ENCODE measurements at regions not wholly inside any gene's neighbourhood (a gene's known extent, or its start where the extent isn't known, plus 50 kb on each side); places are given as distances from the start of the nearest gene placed in this dataset.
"Not testable (repeated sequence)": the region's sequence is repeated elsewhere in the genome, so short reads cannot be mapped to it uniquely, and the experiment has no call there.

DNA sequence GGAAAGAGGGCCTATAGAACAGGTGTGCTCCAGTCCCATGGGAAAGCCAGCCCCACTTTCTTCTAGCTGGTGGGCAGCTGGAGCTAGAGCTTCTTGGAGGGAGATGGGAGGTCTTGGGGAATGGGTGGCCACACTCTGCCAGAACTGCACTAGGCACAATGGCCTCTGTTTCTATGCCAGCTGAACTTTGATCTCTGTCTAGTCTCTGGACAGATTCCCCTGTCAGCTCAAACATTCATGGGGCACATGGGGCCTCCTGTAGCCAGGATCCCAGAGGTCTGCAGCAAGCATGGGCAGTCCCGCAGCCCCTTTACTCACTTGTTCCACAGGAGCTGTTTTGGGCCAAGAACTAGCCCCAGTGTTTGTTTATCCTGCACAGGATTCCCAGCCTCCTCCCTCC is 591.3 kb upstream of the HS3ST5 start:
- DNase-seq (ENCODE audit: low spot score): no peak

DNA sequence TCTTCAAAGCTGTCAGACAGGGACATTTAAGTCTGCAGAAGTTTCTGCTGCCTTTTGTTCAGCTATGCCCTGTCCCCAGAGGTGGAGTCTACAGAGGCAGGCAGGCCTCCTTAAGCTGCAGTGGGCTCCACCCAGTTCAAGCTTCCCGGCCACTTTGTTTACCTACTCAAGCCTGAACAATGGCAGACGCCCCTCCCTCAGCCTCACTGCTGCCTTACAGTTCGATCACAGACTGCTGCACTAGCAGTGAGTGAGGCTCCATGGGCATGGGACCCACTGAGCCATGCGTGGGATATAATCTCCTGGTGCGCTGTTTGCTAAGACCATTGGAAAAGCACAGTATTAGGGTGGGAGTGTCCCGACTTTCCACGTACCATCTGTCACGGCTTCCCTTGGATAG is 585.9 kb upstream of the HS3ST5 start:
- not testable (repeated sequence) for DNase-seq (ENCODE audit: low spot score)

DNA sequence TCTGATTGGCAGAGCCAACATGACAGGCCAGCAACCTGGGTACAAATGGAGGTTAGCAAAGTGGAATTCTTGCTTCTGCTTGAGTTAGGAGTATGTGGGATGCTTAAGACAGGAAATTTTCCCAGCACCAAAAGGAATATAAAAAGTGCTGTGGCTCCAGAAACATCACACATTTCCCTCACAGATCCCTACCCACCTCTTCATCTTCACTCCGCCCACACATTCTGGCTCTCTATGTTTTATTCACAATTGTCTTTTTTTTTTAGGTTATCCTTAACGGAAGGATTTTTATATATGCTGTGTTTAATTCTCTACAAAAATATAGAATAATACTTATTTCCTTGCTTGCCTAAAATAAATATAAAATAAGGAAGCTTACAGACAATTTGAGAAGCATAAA is 563.3 kb upstream of the HS3ST5 start:
- no peak for DNase-seq (ENCODE audit: low spot score)

DNA sequence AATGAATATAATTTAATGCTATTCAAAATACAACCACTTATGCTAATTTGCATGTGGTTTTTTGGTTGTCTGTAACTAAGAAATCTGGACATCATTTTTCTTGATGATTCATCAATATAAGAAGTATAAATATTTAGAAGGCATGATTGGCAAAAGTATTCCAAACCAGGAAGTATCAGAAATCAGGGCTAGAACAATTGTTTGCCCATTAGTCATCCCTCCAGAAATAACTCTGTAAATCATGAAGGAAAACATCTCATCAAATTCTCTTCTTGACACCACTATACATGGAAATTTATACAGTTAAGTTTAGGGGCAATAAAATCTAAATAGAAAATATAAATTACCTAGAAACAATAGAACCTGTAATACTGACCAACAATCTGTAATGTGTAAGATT is 554.7 kb upstream of the HS3ST5 start:
- DNase-seq (ENCODE audit: low spot score): peak; percentile 1

DNA sequence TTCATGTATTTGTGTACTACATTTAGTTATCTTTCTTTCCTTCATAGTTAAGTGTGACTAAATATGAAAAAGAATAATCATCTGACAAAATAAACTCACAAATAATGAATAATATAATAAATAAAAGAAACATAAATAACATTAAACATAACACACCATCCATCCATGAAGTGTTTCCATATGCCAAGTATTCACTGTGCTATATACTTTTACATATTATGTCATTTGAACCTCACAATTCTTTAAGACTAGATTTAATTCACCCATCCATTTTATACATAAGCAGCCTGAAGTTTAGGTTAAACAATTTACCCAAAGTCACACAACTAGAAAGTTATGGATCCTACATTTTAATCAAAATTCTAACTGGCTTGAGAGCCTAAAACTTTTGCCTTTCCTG is 549.4 kb upstream of the HS3ST5 start:
- DNase-seq (ENCODE audit: low spot score): no peak

DNA sequence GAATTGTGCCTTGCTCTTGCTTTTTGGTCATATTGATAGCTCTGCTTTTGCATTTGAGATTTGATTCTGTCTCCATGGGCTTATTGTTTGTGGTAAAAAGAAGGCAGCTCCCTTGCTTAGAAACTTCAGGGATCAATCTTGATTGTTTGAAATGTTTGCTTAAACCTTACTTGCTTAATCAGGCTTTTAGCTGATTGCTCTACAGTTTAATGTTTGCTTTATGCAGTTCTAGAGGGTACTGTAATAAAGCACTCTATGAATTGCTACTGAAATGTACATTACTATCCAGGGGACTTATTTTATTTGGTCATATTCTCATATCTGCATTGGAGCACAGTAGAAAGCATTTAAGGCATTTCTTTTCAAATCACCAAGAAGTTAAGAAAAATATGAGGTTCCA is 545.4 kb upstream of the HS3ST5 start:
- no peak for DNase-seq (ENCODE audit: low spot score)

DNA sequence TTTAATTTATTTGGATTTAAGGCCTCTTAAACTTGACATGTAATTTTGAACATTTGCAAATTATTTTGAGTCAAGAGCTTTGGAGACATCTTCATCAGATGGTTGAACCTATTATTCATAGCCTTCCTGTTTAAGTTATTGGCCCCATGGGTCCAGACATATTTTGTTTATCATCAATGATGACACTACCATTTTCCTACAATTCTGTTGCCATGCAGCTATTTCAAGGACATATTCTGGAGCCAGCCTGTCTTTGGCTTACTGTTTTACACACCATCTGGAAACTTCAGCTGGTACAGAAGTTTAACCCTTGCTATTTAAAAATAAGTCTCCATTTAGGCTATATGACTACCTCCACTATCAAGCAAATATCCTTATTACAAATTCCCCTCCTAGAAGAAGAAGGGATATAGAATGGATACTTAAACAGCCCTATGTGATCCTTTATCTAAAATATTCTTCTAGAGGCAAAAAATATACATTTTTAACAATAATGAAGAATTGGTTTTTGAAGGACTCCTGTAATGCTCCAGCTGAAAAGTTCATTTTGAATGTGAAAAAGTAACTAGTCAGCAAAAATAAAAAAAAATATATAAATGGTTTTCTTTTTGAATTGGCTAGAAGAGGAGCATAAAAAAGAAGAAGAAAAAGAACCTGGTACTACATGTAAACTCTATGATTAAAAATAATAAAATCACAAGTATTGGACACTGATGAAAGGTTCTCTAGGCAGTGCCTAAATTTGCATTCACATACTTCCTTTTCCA is 544.0 kb upstream of the HS3ST5 start:
- DNase-seq (ENCODE audit: low spot score): no peak

DNA sequence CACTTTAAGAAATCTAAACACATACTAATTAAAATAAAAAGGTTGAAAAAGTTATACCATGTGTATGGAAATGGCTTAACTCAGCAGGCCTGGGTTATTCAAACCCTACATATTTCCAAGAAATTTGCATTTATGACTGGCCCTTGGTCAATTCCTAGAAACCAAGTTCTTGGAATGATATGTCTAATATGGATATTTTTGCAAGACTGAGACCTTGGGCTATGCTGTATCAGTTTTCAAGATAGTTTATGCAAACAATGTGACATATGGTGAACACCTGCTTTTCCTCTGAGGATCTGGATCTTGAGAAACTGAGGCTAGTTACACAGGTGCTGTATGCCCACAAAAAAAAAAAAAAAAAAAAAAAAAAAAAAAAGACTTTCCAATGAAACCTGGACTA is 536.9 kb upstream of the HS3ST5 start:
- DNase-seq (ENCODE audit: low spot score): no peak

DNA sequence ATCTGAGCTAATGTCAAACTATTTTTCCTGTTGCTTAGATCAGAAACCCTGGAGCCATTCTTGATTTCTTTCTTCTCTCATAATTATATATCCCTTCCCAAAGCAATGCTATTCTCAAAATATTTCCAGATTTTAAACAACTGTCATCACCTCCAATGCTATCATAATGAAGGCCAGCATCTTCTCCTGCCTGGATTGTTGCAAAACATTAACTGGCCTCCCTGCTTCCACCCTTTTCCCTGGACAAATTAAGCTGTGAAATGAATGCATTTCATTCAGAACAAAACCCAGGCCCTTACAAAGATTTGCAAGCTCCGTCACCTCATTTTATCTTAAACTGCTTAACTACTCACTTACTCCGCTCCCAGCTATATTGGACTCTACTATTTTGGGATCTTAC is 535.3 kb upstream of the HS3ST5 start:
- DNase-seq (ENCODE audit: low spot score): no peak

DNA sequence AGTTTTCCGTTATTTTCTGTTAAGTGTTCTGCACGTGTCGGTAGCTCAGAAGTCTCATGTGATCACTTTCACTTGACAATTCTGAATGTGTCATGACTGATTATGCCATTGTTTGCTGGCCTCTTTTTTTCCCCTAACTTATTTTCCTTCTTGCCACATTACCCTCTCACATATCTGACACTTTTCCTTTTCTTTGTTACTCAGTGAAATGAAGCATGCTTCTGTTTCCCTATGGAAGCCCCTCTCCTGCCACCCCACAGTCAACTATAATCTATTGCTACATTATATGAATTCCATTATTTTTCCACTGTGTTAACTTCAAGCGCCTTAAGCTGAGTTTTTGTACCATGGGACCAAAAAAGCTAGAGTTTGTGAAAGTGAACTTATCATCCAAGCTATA is 531.6 kb upstream of the HS3ST5 start:
- no peak for DNase-seq (ENCODE audit: low spot score)

DNA sequence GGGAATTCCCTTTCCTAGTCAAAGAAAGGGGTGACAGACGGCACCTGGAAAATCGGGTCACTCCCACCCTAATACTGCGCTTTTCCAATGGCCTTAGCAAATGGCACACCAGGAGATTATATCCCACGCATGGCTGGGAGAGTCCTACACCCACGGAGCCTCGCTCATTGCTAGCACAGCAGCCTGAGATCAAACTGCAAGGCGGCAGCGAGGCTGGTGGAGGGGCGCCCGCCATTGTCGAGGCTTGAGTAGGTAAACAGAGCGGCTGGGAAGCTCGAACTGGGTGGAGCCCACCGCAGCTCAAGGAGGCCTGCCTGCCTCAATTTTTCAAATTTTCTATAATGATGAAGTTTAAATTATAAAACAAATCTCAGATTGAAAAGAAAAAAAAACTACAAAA is 522.7 kb upstream of the HS3ST5 start:
- not testable (repeated sequence) for DNase-seq (ENCODE audit: low spot score)

DNA sequence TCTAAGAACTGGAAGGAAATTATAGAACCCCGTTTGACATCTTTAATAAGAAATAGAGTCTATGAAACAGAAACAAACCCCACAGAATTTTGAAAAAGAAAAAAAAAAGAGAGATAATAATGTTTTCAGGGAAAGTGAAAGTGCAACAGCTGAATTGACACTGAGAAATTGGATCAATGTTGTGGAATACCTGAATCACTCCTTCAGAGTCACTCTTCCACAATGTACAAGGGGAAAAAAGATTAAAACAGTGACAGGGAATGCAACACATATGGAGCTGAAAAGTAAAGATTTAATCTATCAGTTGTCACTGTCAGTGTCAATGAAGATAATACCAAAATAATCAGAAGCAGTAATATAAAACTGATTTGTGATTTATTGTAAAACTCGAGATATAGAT is 520.8 kb upstream of the HS3ST5 start:
- DNase-seq (ENCODE audit: low spot score): no peak

DNA sequence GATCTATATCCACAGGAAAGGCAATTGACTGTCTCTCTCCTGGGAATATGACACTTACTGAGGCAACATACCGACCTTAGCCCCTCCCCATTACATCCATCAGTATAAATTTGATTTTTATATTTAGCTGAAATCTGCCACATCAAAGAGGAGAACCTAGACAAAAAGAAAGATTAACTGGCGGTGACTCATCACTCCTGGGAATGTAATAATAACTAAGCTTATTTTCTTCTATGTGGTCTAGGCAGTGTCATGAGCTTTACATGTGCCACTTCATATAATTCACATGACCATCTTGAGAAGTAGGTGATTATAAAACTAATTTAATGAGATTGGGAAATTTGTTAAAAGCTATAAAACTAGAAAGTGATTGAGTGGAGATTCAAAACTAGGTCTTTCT is 520.0 kb upstream of the HS3ST5 start:
- DNase-seq (ENCODE audit: low spot score): no peak

DNA sequence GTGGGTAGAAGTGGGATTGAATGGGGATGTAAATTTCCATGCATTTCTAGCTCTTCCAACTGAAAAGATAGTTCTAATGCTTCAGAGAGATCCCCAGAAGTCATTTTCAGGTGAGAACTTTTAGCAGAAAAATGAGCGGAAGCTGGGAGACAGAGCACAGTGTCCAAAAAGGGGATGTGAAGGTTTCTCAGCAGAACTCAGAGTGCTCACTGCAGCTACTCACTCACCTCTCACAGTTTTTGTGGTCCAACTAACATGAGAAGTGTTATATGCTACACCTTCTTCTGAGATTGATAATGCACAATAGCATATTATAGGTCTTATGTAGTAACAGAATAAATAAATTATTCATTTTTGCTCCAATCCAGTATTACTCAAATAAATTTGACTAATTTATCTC is 519.2 kb upstream of the HS3ST5 start:
- no peak for DNase-seq (ENCODE audit: low spot score)

DNA sequence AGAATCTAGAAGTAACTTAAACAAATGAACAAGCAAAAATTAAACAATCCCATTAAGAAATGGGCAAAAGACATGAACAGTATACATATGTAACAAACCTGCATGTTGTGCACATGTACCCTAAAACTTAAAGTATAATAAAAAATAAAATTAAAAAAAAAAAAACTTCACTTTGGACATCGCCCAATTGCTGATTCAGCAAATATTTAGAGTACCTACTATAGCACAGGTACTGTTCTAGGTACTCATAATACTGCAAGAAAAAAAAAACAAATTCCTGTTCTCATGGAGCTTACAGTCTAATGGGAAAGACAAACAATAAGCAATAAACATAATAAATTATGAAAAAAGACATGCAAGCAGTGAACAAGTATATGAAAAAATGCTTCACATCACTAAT is 501.5 kb upstream of the HS3ST5 start:
- no peak for DNase-seq (ENCODE audit: low spot score)

DNA sequence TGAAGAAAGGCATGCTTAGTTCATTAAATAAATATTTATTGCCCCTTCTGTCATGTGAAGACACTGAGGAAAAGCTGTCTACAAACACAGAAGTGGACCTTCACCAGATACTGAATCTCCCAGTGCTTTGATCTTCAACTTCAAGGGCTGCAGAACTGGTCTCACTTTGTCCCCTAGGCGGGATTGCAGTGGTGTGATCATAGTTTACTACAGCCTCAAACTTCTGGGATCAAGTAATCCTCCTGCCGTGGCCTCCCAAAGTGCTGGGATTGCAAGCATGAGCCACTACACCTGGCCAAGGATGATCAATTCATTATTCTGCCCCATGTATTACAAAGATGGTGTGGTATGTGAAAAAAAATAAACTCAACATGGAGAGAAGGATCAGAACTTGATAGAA is 496.2 kb upstream of the HS3ST5 start:
- DNase-seq (ENCODE audit: low spot score): no peak

DNA sequence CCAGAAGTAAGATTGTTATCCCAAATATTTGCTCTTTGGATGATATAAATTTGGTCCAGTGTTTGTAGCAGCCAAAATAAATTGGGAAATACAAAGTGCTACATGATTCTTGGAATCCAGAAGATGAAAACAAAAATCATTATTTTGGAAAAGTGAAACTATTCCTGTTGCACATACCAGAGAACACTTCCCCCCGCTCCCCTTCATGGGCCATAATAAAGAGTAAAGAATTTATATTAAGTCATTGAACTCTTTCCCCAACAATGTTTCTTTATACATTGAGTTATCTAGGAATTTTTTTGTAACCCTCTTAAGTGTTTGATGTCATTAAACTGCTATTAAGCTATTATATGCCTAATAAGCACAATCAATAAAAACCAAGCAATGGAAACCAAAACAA is 490.4 kb upstream of the HS3ST5 start:
- no peak for DNase-seq (ENCODE audit: low spot score)

DNA sequence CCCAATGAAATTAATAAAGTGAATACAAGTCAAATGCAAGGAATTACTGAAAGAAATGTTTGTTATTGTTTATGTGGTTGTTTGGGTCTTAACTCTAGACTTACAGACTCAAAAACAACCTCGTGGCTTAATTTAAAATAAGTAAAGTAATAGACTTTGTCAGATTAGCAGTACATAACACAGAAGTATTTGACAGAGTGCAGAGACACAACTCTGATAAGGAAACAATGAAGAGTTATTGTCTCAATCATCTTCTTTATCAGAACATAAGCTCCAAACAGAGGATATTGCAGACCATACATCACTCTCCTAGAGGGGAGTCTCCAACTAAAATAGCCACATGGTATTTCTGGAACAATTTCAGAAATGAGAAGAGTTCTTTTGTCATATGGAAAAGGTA is 487.7 kb upstream of the HS3ST5 start:
- DNase-seq (ENCODE audit: low spot score): no peak

DNA sequence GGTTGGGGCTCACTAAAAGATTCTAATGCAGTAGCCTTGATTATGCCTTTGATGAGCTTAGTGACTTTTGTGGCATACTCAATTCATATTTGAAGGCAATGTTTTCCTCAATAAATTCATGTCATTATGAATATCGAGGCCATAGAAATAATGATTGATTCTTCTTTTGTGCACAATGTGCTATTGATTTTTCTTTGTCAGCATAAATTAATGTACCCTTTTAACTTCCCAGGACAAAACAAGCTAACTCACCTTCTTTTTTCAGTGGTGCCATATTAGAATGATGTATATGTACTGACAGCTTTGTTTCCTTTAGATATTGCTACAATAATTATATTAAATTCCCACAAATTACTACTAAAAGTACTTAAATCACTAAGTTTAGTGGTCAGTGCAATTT is 484.3 kb upstream of the HS3ST5 start:
- DNase-seq (ENCODE audit: low spot score): no peak

DNA sequence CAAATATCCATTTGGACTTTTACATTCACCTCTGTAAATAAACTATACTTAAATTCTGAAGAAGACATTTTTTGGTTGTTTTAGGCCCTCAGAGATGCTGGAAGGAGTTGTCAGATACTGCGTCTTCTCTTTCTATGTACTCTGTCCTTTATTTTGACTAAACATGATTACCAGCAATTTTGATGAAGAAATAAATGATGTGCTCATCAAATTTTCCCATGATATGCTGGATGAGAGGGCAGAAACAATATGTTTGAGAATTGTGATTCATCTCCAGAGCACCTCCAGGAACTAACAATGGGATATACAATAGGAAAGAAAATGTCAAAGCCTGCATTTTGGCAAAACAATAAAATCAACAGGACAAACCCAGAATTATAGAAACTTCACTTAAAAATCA is 481.6 kb upstream of the HS3ST5 start:
- no peak for DNase-seq (ENCODE audit: low spot score)

DNA sequence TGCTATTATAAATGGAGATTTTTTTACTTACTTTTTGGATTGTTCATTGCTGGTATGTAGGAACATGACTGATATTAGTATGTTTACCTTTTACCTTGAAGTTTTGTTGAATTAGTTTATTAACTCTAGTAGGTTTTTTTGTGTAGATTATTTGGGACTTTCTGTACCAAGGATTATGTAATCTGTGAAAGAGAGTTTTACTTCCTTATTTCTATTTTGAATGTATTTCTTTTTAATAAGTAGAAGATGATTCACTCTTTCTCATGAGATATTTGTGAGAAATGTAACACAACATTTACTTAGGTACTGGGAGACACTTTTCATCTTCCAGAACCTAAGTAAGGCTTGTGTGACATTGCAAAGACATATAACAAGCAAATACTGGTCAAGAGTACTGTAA is 473.9 kb upstream of the HS3ST5 start:
- no peak for DNase-seq (ENCODE audit: low spot score)

DNA sequence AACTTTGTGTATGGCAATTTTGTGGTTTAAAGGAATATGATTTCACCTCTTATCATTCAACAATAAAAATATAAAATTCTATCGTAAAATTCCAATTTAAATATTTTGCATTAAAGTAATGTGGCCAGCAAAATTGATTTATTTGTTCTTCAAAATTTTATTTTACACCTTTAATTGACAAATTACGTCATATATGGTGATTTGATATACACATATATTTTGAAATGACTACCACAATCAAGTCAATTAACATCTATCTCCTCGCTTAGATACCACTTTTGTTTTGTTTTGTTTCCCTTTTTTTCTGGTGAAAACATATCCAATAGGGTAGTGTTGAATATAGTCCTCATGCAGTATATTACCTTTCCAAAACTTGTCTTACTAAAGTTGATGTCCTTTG is 467.6 kb upstream of the HS3ST5 start:
- no peak for DNase-seq (ENCODE audit: low spot score)

DNA sequence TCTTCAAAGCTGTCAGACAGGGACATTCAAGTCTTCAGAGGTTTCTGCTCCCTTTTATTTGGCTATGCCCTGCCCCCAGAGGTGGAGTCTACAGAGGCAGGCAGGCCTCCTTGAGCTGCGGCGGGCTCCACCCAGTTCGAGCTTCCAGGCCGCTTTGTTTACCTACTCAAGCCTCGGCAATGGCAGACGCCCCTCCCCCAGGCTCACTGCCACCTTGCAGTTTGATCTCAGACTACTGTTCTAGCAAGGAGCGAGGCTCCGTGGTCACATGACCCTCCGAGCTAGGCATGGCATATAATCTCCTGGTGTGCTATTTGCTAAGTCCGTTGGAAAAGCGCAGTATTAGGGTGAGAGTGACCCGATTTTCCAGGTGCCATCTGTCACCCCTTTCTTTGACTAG is 462.6 kb upstream of the HS3ST5 start:
- DNase-seq (ENCODE audit: low spot score): not testable (repeated sequence)

DNA sequence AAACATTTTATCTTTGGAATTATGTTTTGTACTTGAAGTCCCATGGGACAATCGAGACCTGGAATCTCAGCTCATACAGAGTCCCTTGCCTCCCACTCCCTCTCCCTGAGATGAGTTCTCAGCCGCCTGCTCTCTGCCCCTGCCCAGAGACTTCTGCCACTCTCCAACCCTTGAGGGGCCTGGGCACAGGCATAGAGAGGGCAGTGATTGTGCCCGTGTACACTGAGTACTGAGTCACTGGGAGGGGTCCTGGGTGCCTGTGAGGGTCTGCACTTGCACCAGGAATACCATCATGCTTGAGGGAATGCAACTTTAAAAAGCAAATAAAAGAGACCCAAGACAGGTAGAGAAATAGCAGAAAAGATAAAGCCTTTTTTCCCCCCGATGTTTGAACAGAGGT is 453.8 kb upstream of the HS3ST5 start:
- no peak for DNase-seq (ENCODE audit: low spot score)

DNA sequence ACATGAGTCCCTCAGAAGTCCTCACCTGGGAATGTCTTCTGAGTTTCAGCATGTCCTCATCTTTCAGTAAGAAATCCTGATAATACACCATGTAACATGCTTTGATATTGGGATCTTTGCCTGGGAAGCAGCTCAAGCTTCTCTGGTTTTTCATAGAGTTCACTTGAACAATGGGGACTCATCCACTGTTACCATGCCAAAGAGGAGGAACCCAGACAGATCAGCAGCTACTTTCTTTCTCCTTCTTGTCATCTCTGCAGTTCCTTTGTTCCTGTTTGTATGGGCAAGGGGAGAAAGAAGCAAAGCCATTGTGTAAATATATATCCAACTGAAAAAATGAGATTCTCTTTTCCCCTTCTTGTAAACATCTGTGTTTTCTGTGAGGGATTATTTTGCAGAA is 450.6 kb upstream of the HS3ST5 start:
- no peak for DNase-seq (ENCODE audit: low spot score)

All from HuH-7.5 (cell line).